CD4-positive, alpha-beta T cell treated with Interleukin-2 at 100 ng/mL for 4 hours (primary cell): ENCODE measurements at regions not wholly inside any gene's neighbourhood (a gene's known extent, or its start where the extent isn't known, plus 50 kb on each side); places are given as distances from the start of the nearest gene placed in this dataset.

ENCODE experiments used
- DNase-seq: peaks from one replicate; pipeline ENCODE4 v3.0.0-alpha.2; 2020; ENCODE audit warnings: low spot score

DNA sequence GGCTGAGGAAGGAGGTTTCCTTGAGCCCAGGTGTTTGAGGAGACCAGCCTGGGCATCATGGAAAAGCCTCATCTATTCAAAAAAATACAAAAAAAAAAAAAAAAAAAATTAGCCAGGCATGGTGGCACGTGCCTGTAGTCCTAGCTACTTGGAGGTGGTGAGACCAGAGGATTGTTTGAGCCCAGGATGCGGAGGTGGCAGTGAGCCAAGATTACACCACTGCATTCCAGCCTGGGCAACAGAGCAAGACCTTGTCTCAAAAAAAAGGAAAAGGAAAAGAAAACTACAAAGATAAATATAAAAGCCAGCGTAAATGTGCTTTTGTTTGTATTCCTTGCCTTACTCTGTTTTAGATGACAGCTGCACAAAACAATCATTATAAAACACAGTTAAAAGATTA lies 2249.2 kb upstream of the C9orf72 start:
- no peak for DNase-seq

DNA sequence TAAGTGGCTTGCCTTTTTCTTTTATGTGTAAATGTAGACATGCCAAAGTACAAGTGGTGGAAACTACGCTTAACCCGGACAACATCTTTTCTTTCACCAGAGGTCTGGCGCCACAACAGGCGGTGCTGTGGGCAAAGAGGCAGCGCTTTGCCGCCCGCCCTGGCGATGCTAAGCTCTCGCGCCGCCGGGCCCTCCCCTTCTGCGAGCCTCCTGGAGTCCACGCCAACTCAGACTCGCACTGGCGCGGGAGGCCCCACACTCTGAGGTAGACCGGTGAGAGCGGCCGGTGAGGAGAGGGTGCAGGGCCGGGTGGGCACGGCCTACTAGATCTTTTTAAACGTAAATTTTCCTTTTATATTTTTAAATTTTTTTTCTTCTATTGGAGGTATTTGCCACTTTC lies 2253.1 kb upstream of the C9orf72 start:
- DNase-seq = no peak

DNA sequence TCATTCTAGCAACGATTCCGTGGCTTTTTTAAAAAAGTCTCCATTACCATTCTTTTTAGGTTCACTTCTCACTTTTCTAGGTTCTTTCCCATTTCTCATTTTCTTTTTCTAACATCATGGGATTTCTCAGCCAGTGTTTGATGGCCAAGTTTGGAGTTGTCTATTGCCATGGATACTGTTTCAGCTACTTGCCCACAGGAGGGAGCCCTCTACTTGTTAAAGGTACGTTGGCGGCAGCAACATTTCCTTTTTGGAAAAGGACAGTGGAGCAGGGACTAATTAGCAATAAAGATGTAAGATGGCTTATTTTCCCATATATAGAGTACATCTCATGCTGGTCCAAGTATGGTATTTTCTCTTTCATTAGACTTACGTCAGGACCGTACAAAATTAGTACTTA lies 2257.5 kb upstream of the C9orf72 start:
- no peak for DNase-seq

GRCh38 chr9:29838491-29839020 lies 2265.3 kb upstream of the C9orf72 start:
- no peak for DNase-seq

DNA sequence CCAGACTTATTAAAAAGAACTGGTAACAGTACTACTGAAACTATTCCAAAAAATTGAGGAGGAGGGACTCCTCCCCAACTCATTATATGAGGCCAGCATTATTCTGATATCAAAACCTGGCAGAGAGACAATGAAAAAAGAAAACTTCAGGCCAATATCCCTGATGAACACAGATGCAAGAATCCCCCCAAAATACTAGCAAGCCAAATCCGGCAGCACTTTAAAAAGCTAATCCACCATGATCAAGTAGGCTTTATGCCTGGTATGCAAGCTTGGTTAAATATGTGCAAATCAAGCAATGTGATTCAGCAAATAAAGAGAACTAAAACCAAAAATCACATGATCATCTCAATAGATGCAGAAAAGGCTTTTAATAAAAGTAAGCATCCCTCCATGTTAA lies 2271.0 kb upstream of the C9orf72 start:
- DNase-seq = no peak

DNA sequence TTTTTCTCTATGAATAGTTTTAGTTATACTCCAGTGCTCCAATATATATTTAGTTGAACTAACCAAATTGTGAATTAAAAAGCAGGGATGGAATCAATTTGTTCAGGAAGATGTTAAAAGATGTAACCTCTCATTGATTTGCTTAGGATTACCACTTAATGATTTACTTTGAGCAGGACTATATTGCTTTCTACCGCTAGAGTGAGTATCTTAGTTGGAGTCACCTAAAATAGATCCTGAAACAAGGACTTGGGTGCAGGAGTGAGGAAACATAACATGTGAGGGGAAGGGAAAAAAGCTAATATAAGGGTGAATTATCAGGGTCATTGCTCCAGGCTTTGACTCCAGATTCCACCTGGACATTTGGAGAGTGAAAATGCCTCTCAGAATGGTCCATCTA lies 2277.4 kb upstream of the C9orf72 start:
- DNase-seq = no peak

- DNase-seq = no peak
These were observed 2288.5 kb upstream of the C9orf72 start for GRCh38 chr9:29861803-29862202.

- no peak for DNase-seq
These were observed 2292.6 kb upstream of the C9orf72 start for GRCh38 chr9:29865764-29866313.

DNA sequence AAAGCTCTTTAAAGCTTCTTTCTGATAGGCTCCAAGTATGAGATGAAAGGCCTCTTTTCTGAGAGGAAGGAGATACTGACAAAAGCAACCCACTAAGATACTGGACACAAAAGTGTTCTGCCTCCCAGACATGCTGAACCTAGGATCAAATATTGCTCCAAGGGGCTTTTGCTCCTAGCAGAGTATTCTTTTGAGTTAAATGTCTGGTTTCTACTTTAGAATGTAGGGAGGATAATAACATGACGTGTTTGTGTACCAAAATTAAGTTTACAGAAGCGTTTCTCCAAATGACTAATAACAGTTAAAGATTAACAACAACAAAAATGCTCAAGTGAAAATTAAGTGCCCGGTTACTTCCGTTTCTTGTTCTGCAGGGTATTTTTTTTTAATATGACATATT lies 2293.3 kb upstream of the C9orf72 start:
- DNase-seq = no peak

- no peak for DNase-seq
These were observed 2300.3 kb upstream of the C9orf72 start for GRCh38 chr9:29873579-29873978.

- no peak for DNase-seq
These were observed 2302.3 kb upstream of the C9orf72 start for GRCh38 chr9:29875547-29875946.

- no peak for DNase-seq
These were observed 2309.5 kb upstream of the C9orf72 start for GRCh38 chr9:29882767-29883166.

- no peak for DNase-seq
These were observed 2332.8 kb upstream of the C9orf72 start for GRCh38 chr9:29906065-29906464.

- no peak for DNase-seq
These were observed 2354.8 kb upstream of the C9orf72 start for GRCh38 chr9:29928072-29928471.

GRCh38 chr9:29939559-29939958 lies 2366.3 kb upstream of the C9orf72 start:
- DNase-seq = no peak

- DNase-seq = no peak
These were observed 2371.7 kb upstream of the C9orf72 start for GRCh38 chr9:29945012-29945411.

GRCh38 chr9:29958469-29958868 lies 2385.2 kb upstream of the C9orf72 start:
- no peak for DNase-seq

- no peak for DNase-seq
These were observed 2392.6 kb upstream of the C9orf72 start for GRCh38 chr9:29965834-29966233.

- no peak for DNase-seq
These were observed 2393.0 kb upstream of the C9orf72 start for GRCh38 chr9:29966247-29966646.

GRCh38 chr9:29968831-29969230 lies 2395.6 kb upstream of the C9orf72 start:
- DNase-seq = no peak

DNA sequence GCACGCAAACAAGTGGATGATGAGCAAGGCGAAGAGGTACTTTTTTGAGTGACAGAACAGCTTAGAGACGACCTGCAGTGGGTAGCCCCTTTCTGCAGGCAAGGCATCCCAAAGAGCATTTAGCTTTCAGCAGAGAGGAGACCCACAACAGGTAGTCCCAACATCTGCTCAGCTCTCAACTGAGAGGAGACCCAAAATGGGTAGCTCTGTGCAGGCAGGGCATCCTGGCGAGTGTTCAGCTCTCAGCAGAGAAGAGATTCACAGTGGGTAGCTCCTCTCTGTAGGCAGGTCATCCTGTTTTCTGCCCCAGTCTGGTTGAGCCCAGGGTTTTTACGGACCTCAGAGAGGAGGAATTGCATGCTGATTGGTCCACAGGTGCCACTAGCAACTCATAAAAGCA lies 2396.1 kb upstream of the C9orf72 start:
- DNase-seq = no peak

DNA sequence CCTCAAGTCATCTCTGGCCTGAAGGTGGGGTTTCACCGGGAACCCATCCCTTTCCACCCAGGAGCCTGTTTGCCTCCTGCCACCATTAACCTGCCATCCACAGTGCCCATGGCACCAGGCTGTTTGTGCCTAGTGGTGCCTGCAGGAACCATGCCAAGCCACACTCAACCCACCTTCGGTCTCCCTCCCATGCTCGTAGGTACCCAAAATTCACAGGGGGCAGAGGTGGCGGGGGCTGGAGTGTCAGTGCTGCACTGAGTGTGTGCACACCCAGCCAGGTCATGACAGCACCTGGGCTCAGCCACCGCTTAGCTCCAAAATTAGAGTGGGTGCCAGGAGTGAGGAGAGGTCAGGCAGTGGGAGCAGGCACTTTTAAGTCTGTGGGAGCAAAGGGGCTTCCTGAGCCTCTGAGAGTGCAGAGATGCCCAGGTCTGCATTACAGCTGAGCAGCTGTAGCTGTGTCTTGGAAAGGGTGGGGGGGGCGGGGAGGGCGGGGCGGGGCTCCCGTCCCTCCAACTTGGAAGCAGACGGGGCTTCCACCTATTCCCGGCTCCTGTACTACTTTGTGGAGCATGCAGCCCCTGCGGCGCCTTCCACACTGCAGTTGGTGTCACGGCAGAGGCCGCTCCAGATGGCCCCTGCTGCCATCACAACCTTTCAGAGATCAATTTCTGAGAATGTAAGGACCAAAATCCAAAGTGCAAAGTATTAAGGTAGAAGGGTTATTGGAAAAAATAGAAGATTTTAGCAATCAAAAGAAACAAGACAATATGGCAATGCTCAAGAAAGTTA lies 2396.8 kb upstream of the C9orf72 start:
- no peak for DNase-seq

GRCh38 chr9:29974197-29974596 lies 2400.9 kb upstream of the C9orf72 start:
- DNase-seq = no peak

DNA sequence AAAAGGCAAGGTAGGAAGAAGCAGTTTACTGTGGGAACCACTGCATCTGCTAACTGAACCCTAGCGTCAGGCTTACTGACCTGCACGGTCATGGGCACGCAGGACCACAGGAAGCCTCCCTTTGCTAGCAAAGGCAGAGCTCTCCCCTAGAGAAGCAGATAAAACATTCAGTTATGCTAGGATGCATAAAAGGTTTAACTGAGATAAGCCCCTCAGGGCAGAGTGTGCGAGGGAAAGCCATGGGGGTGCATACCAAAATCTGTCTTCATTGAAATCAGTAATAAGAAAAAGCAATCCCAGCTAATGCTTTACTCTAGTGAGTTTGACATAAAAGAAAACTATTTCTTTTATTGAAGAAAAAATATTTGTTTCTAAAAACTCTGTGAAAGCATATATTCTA lies 2403.7 kb upstream of the C9orf72 start:
- no peak for DNase-seq
